Endothelial cell of umbilical vein (primary cell): ENCODE measurements at regions not wholly inside any gene's neighbourhood (a gene's known extent, or its start where the extent isn't known, plus 50 kb on each side); places are given as distances from the start of the nearest gene placed in this dataset.
A peak's percentile ranks its signal among the peaks of the same experiment; 100 is the strongest.

Source experiments
- BruUV-seq: library from RNA; stranded (reverse); fragments of 400-500 nt; replicated peaks from 2 replicates; lab custom pipeline; 2021; lab: Mats Ljungman, UMichigan
- CTCF ChIA-PET: fragments of 300-600, 350-600 bp; sonication (Branson Sonifier 250); formaldehyde crosslinking; loops from one replicate; lab custom pipeline; 2021; ENCODE audit warnings: antibody characterized with exemption, inconsistent platforms; lab: Charles Lee
- POLR2A ChIA-PET: fragments of 300-600, 350-600 bp; sonication (Branson Sonifier 250); formaldehyde crosslinking; loops from one replicate; lab custom pipeline; 2021; ENCODE audit warnings: antibody characterized with exemption, inconsistent platforms; lab: Charles Lee
- DNase-seq: peaks from one replicate; pipeline ENCODE4 v3.0.0-alpha.2; 2011; ENCODE audit warnings: low read depth, low spot score
- FAIRE-seq: peaks from 2 replicates; lab custom pipeline; 2011; peaks lifted over from hg19 to GRCh38; lab: Jason Lieb, UNC
- H2AFZ ChIP-seq: 2 replicates; pipeline ENCODE4 v1.6.0; 2012; ENCODE audit warnings: low read depth, low read length, control low read depth, inconsistent platforms
- H3K27ac ChIP-seq: 2 replicates; pipeline ENCODE4 v1.5.1; 2011; ENCODE audit warnings: low read depth, mild to moderate bottlenecking, control low read depth, low read length, moderate library complexity; ENCODE audit not compliant: insufficient read depth
- H3K27me3 ChIP-seq, 2 experiments: 2 replicates each; pipeline versions ENCODE4 v1.6.0 to v1.6.1; 2011; ENCODE audit warnings: low read length in 2 of 2, mixed read lengths in 1 of 2; ENCODE audit not compliant: control insufficient read depth in 2 of 2, insufficient read depth in 2 of 2
- H3K36me3 ChIP-seq, 2 experiments: 2 replicates in 1 of 2; 3 replicates in 1 of 2; pipeline ENCODE4 v1.5.1; 2011; ENCODE audit warnings: low read length in 2 of 2, mild to moderate bottlenecking in 1 of 2, moderate library complexity in 1 of 2; ENCODE audit not compliant: control insufficient read depth in 2 of 2, insufficient read depth in 2 of 2; ENCODE audit errors: extremely low read depth in 1 of 2
- H3K4me1 ChIP-seq: 3 replicates; pipeline ENCODE4 v1.5.1; 2011; ENCODE audit warnings: mild to moderate bottlenecking, low read length; ENCODE audit not compliant: control insufficient read depth, insufficient read depth; ENCODE audit errors: extremely low read depth
- H3K4me2 ChIP-seq: 2 replicates; pipeline ENCODE4 v1.6.1; 2011; ENCODE audit warnings: low read length, control low read depth, mixed read lengths; ENCODE audit not compliant: insufficient read depth
- H3K4me3 ChIP-seq, 3 experiments: fragments of 200-600 bp in 1 of 3; sonication (generic), shearing (Covaris generic) in 1 of 3; replicated peaks in 1 of 3; 2 replicates each; pipeline ENCODE4 v1.5.1; 2011 to 2016; ENCODE audit warnings: control low read depth in 3 of 3, low read length in 3 of 3, mild to moderate bottlenecking in 2 of 3, inconsistent platforms in 1 of 3, low read depth in 1 of 3, moderate library complexity in 1 of 3; ENCODE audit not compliant: insufficient read depth in 1 of 3
- H3K79me2 ChIP-seq: 2 replicates; pipeline ENCODE4 v1.6.0; 2012; ENCODE audit warnings: low read length, inconsistent platforms; ENCODE audit not compliant: control insufficient read depth, insufficient read depth
- H3K9ac ChIP-seq: replicated peaks from 2 replicates; pipeline ENCODE3; 2011; ENCODE audit warnings: low read length, control low read depth; ENCODE audit not compliant: insufficient read depth; ENCODE audit errors: extremely low read depth
- H3K9me1 ChIP-seq: replicated peaks from 3 replicates; pipeline ENCODE4 v1.6.0; 2011; ENCODE audit warnings: mild to moderate bottlenecking, low read length; ENCODE audit not compliant: control insufficient read depth, insufficient read depth; ENCODE audit errors: extremely low read depth
- H3K9me3 ChIP-seq: replicated peaks from 2 replicates; pipeline ENCODE4 v1.5.1; 2012; ENCODE audit warnings: low read length, inconsistent platforms; ENCODE audit not compliant: control insufficient read depth, insufficient read depth
- H4K20me1 ChIP-seq: replicated peaks from 2 replicates; pipeline ENCODE3; 2011; ENCODE audit warnings: mild to moderate bottlenecking, low read length; ENCODE audit not compliant: control insufficient read depth, insufficient read depth; ENCODE audit errors: extremely low read depth
- EZH2 ChIP-seq: IDR thresholded peaks from 2 replicates; pipeline ENCODE4 v1.6.1; 2012; ENCODE audit warnings: borderline replicate concordance, low read depth, mild to moderate bottlenecking, moderate library complexity, low read length, inconsistent platforms; ENCODE audit not compliant: severe bottlenecking
- FOS ChIP-seq: IDR thresholded peaks from 2 replicates; pipeline ENCODE4 v1.6.1; 2011; ENCODE audit warnings: mild to moderate bottlenecking, low read length, moderate library complexity, borderline replicate concordance; ENCODE audit not compliant: insufficient read depth
- GATA2 ChIP-seq: IDR thresholded peaks from 2 replicates; pipeline ENCODE4 v1.7.0; 2011; ENCODE audit warnings: low read depth, mild to moderate bottlenecking, moderate library complexity, mixed read lengths, low read length; ENCODE audit not compliant: insufficient read length, insufficient read depth
- JUN ChIP-seq: IDR thresholded peaks from 2 replicates; pipeline ENCODE4 v1.6.1; 2011; ENCODE audit warnings: borderline replicate concordance, low read depth; ENCODE audit not compliant: insufficient read length, insufficient read depth
- MAX ChIP-seq: IDR thresholded peaks from 2 replicates; pipeline ENCODE4 v1.6.1; 2011; ENCODE audit not compliant: insufficient read depth, insufficient read length
- MYC ChIP-seq: IDR thresholded peaks from one replicate; pipeline ENCODE4 v1.6.1; 2011; ENCODE audit warnings: mild to moderate bottlenecking, low read depth, low read length
- POLR2A ChIP-seq: IDR thresholded peaks from 2 replicates; pipeline ENCODE4 v1.6.1; 2012; ENCODE audit warnings: low read depth, mild to moderate bottlenecking, control low read depth, low read length
- POLR2AphosphoS5 ChIP-seq: IDR thresholded peaks from 2 replicates; pipeline ENCODE4 v1.6.1; 2012; ENCODE audit warnings: low read depth, mild to moderate bottlenecking, control low read depth, low read length, moderate library complexity; ENCODE audit not compliant: insufficient read depth
- dilution Hi-C: fragments of 300-500 bp; cut with MboI; formaldehyde crosslinking; loops from one replicate; pipeline ENCODE4 v1.15.0; 2019; ENCODE audit warnings: low sequenced_read_pairs; ENCODE audit not compliant: extremely low pct_ligation_motif_present
- intact Hi-C: fragments of 100-400 bp; cut with micrococcal nuclease; formaldehyde crosslinking; loops from one replicate; pipeline ENCODE4 v1.10.0; 2022

- Histone ChIP-seq H3K4me3 (no peak overlapping the region), H3K4me2 (no peak overlapping the region), H3K9ac (no peak overlapping the region), H3K9me3 (no peaks in the 10 kb centered on the region), H3K27ac (no peak overlapping the region), H3K27me3 (no peaks in the 10 kb centered on the region), H2AFZ (no peak overlapping the region), H3K79me2 (no peaks in the 10 kb centered on the region), H3K36me3 (no peaks in the 10 kb centered on the region), H4K20me1 (no peaks in the 10 kb centered on the region), H3K4me1 (peaks cover 12% of the 10 kb centered on the region), H3K9me1 (no peaks in the 10 kb centered on the region)
- DNase-seq (peak; percentile 81), FAIRE-seq (peak; percentile 89)
- dilution Hi-C loops (no loop called here), intact Hi-C loops (no loop called here)
- ChIA-PET CTCF (interaction anchor here (0.9 to 1.9 kb wide), 4 partner anchors 10 to 116 kb away, joined by 3 to 8 read pairs (median 3); partner anchors contain the start of gene SMNDC1), POLR2A (interaction anchor here (0.5 kb wide), 1 partner anchor 11 kb away, joined by 3 read pairs; no protein-coding TSS in a partner anchor)
- no TSS peak for BruUV-seq
- TF ChIP-seq JUN: no peak
- TF ChIP-seq EZH2: no peak
- no peak for TF ChIP-seq POLR2AphosphoS5
- TF ChIP-seq FOS: peak; percentile 33
These were observed 77.1 kb upstream of the DUSP5 start for GRCh38 chr10:110420401-110421193.

- TF ChIP-seq MAX (no peak), EZH2 (no peak), MYC (no peak), GATA2 (no peak), JUN (no peak), FOS (no peak), POLR2A (no peak), POLR2AphosphoS5 (no peak)
- dilution Hi-C loops (no loop called here), intact Hi-C loops (loop anchor here (2.0 kb wide), 1 partner anchor 25 kb away; no protein-coding TSS in a partner anchor)
- Histone ChIP-seq H3K9ac (no peak overlapping the region), H3K79me2 (no peaks in the 10 kb centered on the region), H2AFZ (no peak overlapping the region), H3K4me1 (peaks cover 8% of the 10 kb centered on the region), H3K27ac (no peak overlapping the region), H3K9me3 (no peaks in the 10 kb centered on the region), H3K4me3 (no peak overlapping the region), H3K36me3 (no peaks in the 10 kb centered on the region), H3K4me2 (no peak overlapping the region), H3K9me1 (no peaks in the 10 kb centered on the region), H4K20me1 (no peaks in the 10 kb centered on the region), H3K27me3 (no peaks in the 10 kb centered on the region)
- DNase-seq (no peak), FAIRE-seq (no peak)
- BruUV-seq: no TSS peak
- ChIA-PET POLR2A (no interaction called here), CTCF (interaction anchor here (1.5 to 2.4 kb wide), 4 partner anchors 7 to 125 kb away, joined by 3 to 8 read pairs (median 6); no protein-coding TSS in a partner anchor)
These were observed 76.1 kb upstream of the DUSP5 start for GRCh38 chr10:110421512-110422138.
